B cell (primary cell): ENCODE measurements at regions not wholly inside any gene's neighbourhood (a gene's known extent, or its start where the extent isn't known, plus 50 kb on each side); places are given as distances from the start of the nearest gene placed in this dataset.

ENCODE experiments used
- ATAC-seq: fragments of 200-7000 bp; cut with Tn5 transposase; one replicate; pipeline ENCODE4 v1.10.0; 2021; ENCODE audit warnings: low read depth, mild to moderate bottlenecking, moderate number of reproducible peaks, moderate library complexity
- CTCF ChIA-PET: fragments of 350-600 bp; sonication (Branson Sonifier 250); formaldehyde crosslinking; loops from one replicate; lab custom pipeline; 2021; ENCODE audit warnings: antibody characterized with exemption, inconsistent platforms; lab: Charles Lee
- POLR2A ChIA-PET: fragments of 350-600 bp; sonication (Branson Sonifier 250); formaldehyde crosslinking; loops from one replicate; lab custom pipeline; 2021; ENCODE audit warnings: antibody characterized with exemption; lab: Charles Lee
- DNase-seq: peaks from one replicate; pipeline ENCODE4 v3.0.0; 2013
- H2AFZ ChIP-seq: 2 replicates; pipeline ENCODE4 v1.6.1; 2012; ENCODE audit warnings: mild to moderate bottlenecking, low read depth, low read length; ENCODE audit not compliant: insufficient read depth, poor library complexity, severe bottlenecking
- H3K27ac ChIP-seq, 2 donors: 1 replicate in 1 of 2; 2 replicates in 1 of 2; pipeline ENCODE4 v1.5.1; 2012 to 2013; ENCODE audit warnings: low read length in 2 of 2, mild to moderate bottlenecking in 2 of 2, moderate library complexity in 1 of 2
- H3K27me3 ChIP-seq, 4 experiments: fragments of 200-600 bp in 1 of 4; sonication (generic) in 1 of 4; replicated peaks in 1 of 4; 1 replicate in 2 of 4; 2 replicates in 2 of 4; pipeline versions ENCODE4 v1.6.1 to v1.7.0; 2013 to 2016; ENCODE audit warnings: low read length in 3 of 4, mild to moderate bottlenecking in 2 of 4, mixed read lengths in 1 of 4, moderate library complexity in 1 of 4; ENCODE audit not compliant: insufficient read depth in 4 of 4, control insufficient read depth in 3 of 4; ENCODE audit errors: control extremely low read depth in 1 of 4
- H3K36me3 ChIP-seq, 2 experiments: replicated peaks in 1 of 2; 1 replicate in 1 of 2; 2 replicates in 1 of 2; pipeline versions ENCODE4 v1.6.1 to v1.7.1; 2013; ENCODE audit warnings: low read length in 1 of 2; ENCODE audit not compliant: insufficient read depth in 2 of 2, control insufficient read depth in 1 of 2; ENCODE audit errors: control extremely low read depth in 1 of 2, extremely low read depth in 1 of 2
- H3K4me1 ChIP-seq, 2 donors: fragments of 200-600 bp in 1 of 2; sonication (generic) in 1 of 2; 1 replicate in 1 of 2; 2 replicates in 1 of 2; pipeline versions ENCODE4 v1.5.1 to v1.6.1; 2013 to 2017; ENCODE audit warnings: low read length in 2 of 2; ENCODE audit not compliant: control insufficient read depth in 2 of 2, insufficient read depth in 2 of 2
- H3K4me2 ChIP-seq: replicated peaks from 2 replicates; pipeline ENCODE3; 2012; ENCODE audit warnings: mild to moderate bottlenecking, low read depth, low read length; ENCODE audit not compliant: poor library complexity, severe bottlenecking
- H3K4me3 ChIP-seq, 5 experiments: fragments of 200-600 bp in 1 of 5; sonication (generic) in 1 of 5; 1 replicate in 3 of 5; 2 replicates in 2 of 5; pipeline versions ENCODE4 v1.5.1 to v1.7.0; 2011 to 2016; ENCODE audit warnings: low read length in 4 of 5, mild to moderate bottlenecking in 4 of 5, low read depth in 2 of 5, control low read depth in 1 of 5, moderate library complexity in 1 of 5; ENCODE audit not compliant: insufficient read depth in 1 of 5; ENCODE audit errors: control extremely low read depth in 1 of 5, extremely low read depth in 1 of 5
- H3K79me2 ChIP-seq: fragments of 200-600 bp; sonication (generic); one replicate; pipeline ENCODE4 v1.6.0; 2016; ENCODE audit warnings: low read length; ENCODE audit not compliant: control insufficient read depth, insufficient read depth
- H3K9ac ChIP-seq: fragments of 200-600 bp; sonication (generic); 2 replicates; pipeline ENCODE4 v1.6.1; 2017; ENCODE audit warnings: mild to moderate bottlenecking, low read length, moderate library complexity
- H3K9me3 ChIP-seq, 3 donors: one replicate each; pipeline versions ENCODE4 v1.6.1 to v1.7.1; 2013; ENCODE audit warnings: low read length in 2 of 3; ENCODE audit not compliant: control insufficient read depth in 2 of 3, insufficient read depth in 1 of 3; ENCODE audit errors: control extremely low read depth in 1 of 3
- H4K20me1 ChIP-seq: 2 replicates; pipeline ENCODE4 v1.6.0; 2012; ENCODE audit warnings: mild to moderate bottlenecking, low read length; ENCODE audit not compliant: insufficient read depth, control insufficient read depth, poor library complexity, severe bottlenecking
- H3K27ac Mint-ChIP-seq: one replicate; pipeline ENCODE4 v1.8.0; 2021; ENCODE audit warnings: mixed read lengths
- H3K27me3 Mint-ChIP-seq: one replicate; pipeline ENCODE4 v1.8.0; 2021; ENCODE audit warnings: mixed read lengths
- H3K4me1 Mint-ChIP-seq: one replicate; pipeline ENCODE4 v1.8.0; 2021; ENCODE audit warnings: mixed read lengths
- H3K4me3 Mint-ChIP-seq: one replicate; pipeline ENCODE4 v1.8.0; 2021; ENCODE audit warnings: mixed read lengths
- H3K9me3 Mint-ChIP-seq: one replicate; pipeline ENCODE4 v1.8.0; 2022; ENCODE audit warnings: mixed read lengths; ENCODE audit not compliant: insufficient read depth
- CTCF ChIP-seq: fragments of 200-600 bp; IDR thresholded peaks from one replicate; pipeline ENCODE4 v1.8.0; 2022; ENCODE audit warnings: antibody characterized with exemption, mild to moderate bottlenecking
- EZH2 ChIP-seq: IDR thresholded peaks from 2 replicates; pipeline ENCODE4 v1.6.1; 2012; ENCODE audit warnings: borderline replicate concordance, low read depth, mild to moderate bottlenecking, moderate library complexity, low read length; ENCODE audit not compliant: insufficient read depth, poor library complexity, severe bottlenecking
- WGBS: methylation state at CpG from one replicate; pipeline ENCODE4 v1.1.5; 2013; ENCODE audit warnings: missing lambda C conversion rate; ENCODE audit not compliant: insufficient coverage; 5-methylcytosine and 5-hydroxymethylcytosine counted together
- intact Hi-C: fragments of 100-400 bp; cut with micrococcal nuclease; formaldehyde crosslinking; loops from one replicate; pipeline ENCODE4 v1.10.0; 2022

- Histone ChIP-seq H4K20me1 (no peaks in the 10 kb centered on the region), H3K36me3 (no peaks in the 10 kb centered on the region), H3K27ac (no peak overlapping the region), H3K9ac (no peak overlapping the region), H3K79me2 (no peaks in the 10 kb centered on the region), H3K4me1 (peaks cover 0 to 5% of the 10 kb centered on the region in 2 donors), H3K9me3 (no peaks in the 10 kb centered on the region), H3K27me3 (no peaks in the 10 kb centered on the region), H3K4me2 (no peak overlapping the region), H2AFZ (no peak overlapping the region), H3K4me3 (no peak overlapping the region)
- TF ChIP-seq CTCF (no peak), EZH2 (no peak)
- no peak for ATAC-seq
- DNase-seq = no peak
- 100% methylated on average over 1 of the region's 5 CpGs for WGBS
- Mint-ChIP-seq H3K4me1 (peaks cover 8% of the 10 kb centered on the region), H3K27ac (no peak overlapping the region), H3K4me3 (no peak overlapping the region), H3K27me3 (no peaks in the 10 kb centered on the region), H3K9me3 (no peaks in the 10 kb centered on the region)
- CTCF ChIA-PET = interaction anchor here (0.6 kb wide), 1 partner anchor 16 kb away, joined by 3 read pairs; no protein-coding TSS in a partner anchor
- intact Hi-C loops = no loop called here
- POLR2A ChIA-PET = no interaction called here
Observed at GRCh38 chr12:11986165-11986564, 84.6 kb upstream of the BCL2L14 start.

GRCh38 chr12:11987901-11988300, 82.8 kb upstream of the BCL2L14 start:
- H3K4me2 ChIP-seq = no peak overlapping the region
- POLR2A ChIA-PET = no interaction called here
- no peak overlapping the region for H3K27ac Mint-ChIP-seq
- H3K27me3 ChIP-seq = no peaks in the 10 kb centered on the region
- H3K27me3 Mint-ChIP-seq = no peaks in the 10 kb centered on the region
- H3K27ac ChIP-seq = no peak overlapping the region
- H3K79me2 ChIP-seq = no peaks in the 10 kb centered on the region
- no peaks in the 10 kb centered on the region for H3K4me1 ChIP-seq
- DNase-seq (no peak), ATAC-seq (no peak)
- H3K4me1 Mint-ChIP-seq = no peaks in the 10 kb centered on the region
- no peaks in the 10 kb centered on the region for H3K9me3 Mint-ChIP-seq
- H3K36me3 ChIP-seq = no peaks in the 10 kb centered on the region
- H3K9me3 ChIP-seq = peaks cover 0 to 2% (median 0%) of the 10 kb centered on the region in 3 donors
- WGBS = 100% methylated on average over 3 of the region's 4 CpGs
- H2AFZ ChIP-seq = no peak overlapping the region
- intact Hi-C loops = no loop called here
- H3K9ac ChIP-seq = no peak overlapping the region
- CTCF ChIA-PET = no interaction called here
- no peak overlapping the region for H3K4me3 Mint-ChIP-seq
- TF ChIP-seq EZH2 (no peak), CTCF (no peak)
- H3K4me3 ChIP-seq = no peak overlapping the region
- no peaks in the 10 kb centered on the region for H4K20me1 ChIP-seq
